ENCODE measurements at regions not wholly inside any gene's neighbourhood (a gene's known extent, or its start where the extent isn't known, plus 50 kb on each side); places are given as distances from the start of the nearest gene placed in this dataset.

DNA sequence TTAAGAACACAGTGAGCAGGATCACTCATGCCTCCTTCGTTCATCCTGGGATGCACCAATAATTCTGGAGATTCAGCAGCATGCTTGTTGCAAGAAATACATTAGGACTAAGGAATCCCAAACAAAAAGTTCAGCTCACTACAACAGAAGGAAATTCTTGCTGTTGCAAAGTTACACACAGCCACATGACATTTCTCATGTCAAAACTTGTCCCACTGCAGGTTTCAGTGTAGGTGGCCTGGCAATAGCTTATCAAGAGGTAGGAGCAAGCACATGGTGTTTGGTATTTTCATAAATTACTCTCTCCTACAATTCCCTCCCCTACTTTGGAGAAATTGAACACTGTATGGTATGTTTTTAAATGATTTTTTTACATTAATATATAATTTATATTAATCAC is 399.6 kb upstream of the EPHA3 start:
- TF ChIP-seq EZH2phosphoT487 (IDR thresholded peaks at IDR 0.05; ENCODE audit: low read depth): no peak
- TF ChIP-seq, protein P1, sequence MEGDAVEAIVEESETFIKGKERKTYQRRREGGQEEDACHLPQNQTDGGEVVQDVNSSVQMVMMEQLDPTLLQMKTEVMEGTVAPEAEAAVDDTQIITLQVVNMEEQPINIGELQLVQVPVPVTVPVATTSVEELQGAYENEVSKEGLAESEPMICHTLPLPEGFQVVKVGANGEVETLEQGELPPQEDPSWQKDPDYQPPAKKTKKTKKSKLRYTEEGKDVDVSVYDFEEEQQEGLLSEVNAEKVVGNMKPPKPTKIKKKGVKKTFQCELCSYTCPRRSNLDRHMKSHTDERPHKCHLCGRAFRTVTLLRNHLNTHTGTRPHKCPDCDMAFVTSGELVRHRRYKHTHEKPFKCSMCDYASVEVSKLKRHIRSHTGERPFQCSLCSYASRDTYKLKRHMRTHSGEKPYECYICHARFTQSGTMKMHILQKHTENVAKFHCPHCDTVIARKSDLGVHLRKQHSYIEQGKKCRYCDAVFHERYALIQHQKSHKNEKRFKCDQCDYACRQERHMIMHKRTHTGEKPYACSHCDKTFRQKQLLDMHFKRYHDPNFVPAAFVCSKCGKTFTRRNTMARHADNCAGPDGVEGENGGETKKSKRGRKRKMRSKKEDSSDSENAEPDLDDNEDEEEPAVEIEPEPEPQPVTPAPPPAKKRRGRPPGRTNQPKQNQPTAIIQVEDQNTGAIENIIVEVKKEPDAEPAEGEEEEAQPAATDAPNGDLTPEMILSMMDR (IDR thresholded peaks at IDR 0.05; ENCODE audit: low read depth, low read length): no peak

Data from OCI-LY3 (cell line).